DMS79 (cell line): ENCODE measurements at regions not wholly inside any gene's neighbourhood (a gene's known extent, or its start where the extent isn't known, plus 50 kb on each side); places are given as distances from the start of the nearest gene placed in this dataset.

Experiments used
- DNase-seq: peaks from one replicate; lab custom pipeline; 2025; lab: John Stamatoyannopoulos, UW

DNA sequence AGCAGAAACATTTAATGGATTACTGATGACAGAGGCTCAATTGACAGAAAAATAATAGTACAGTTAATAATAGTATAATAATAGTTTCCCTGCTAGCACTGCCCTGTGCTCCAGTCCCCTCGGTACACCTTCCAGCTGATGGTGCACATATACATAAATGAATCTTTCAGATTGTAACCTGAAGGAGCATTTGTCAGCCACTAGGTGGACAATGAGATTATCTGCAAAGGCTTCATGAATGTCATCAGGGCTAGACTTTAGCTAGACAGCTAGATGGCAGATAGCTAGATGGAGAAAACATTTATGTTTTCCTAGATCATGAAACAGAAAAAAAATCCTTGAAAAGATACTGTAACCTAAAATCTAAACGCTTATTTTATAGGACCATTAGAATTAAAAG, 304.4 kb upstream of the SMC2 start:
- no peak for DNase-seq

GRCh38 chr9:103798620-103799019, 295.5 kb upstream of the SMC2 start:
- DNase-seq = no peak

- DNase-seq = no peak
These were observed 294.1 kb upstream of the SMC2 start for GRCh38 chr9:103799959-103800358.

DNA sequence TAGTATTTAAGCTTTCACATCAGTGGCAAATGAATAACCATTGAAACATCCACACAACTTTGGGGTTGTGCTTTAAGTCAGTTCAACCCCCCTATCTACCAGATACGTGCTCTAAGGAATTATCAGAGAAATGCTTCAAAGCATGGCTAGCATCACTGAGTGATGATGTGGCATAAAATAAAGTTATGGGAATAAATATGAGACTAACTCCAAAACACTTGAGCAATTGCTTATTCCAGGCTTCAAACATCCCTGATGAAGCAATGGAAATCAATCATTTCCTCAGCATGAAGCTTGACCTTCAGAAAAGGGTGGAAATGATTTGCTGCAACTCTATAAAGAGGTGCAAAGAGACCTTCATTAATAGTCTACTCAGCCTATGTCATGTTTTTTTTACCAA, 292.0 kb upstream of the SMC2 start:
- DNase-seq = no peak

- no peak for DNase-seq
These were observed 290.9 kb upstream of the SMC2 start for GRCh38 chr9:103803245-103803644.

DNA sequence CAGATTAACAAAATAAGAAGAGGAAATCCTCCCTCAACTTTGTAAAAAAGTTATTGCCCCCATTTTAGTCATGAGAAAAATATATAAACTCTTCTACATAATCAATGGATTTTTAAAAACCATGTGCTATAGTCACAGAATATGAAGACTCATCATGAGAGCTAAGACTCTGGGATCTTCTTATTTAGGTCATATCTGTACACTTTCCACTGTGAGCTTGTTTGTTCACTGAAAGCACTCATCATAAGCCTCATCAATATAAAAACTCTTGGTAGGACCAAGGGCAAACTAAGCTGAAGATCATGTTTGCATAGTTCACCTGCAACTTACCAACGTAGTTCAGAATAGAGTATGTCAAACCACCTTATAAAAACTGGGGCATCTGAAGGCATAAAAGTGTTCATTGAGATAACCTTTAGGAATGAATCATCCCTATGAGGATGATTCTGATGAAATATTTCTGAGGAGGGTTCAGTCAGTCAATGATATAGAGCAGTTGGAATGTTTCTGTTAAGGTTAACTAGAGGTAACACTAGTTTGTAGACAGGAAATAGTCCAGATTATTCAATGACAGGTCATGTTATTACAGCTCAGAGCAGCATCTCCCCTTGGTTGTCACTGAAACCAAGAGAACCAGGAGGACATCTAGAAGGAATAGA, 289.9 kb upstream of the SMC2 start:
- DNase-seq = no peak

DNA sequence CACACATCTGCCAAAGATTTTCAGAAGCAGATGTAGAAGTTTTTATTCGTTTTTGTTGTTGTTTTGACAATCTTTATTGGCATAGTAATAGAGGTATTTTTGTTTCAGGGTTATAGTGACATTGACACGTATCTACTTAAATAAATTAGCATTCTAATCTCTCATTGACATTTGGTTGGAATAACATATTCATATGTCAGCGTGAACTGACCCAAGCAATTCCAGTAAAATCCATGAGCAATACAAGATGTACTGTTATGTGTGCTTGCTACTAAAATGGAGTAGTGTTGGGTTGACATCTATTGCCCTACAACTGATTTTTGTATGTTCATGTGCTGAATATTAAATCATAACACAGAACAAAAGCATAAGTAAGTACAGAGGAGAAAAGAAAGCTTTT, 284.4 kb upstream of the SMC2 start:
- DNase-seq = no peak

DNA sequence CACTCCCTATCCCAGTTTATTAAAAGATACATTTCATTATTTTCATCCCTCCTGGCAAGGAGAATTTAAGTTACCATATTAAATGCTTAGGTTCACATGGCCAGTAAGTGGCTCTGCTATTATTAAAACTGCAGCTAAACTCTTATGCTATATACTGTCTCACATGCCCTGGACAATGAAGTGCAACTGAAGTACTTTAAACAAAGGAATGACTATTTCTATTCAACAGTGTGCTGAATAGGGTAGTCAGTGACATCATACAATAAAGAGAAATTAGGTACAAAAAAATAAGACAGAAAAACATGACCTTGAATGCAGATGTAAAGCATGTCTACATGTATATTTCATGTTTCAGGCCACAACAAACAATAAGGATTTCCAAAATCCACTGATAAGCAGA, 282.6 kb upstream of the SMC2 start:
- no peak for DNase-seq

GRCh38 chr9:103816146-103816545, 278.0 kb upstream of the SMC2 start:
- no peak for DNase-seq

GRCh38 chr9:103819936-103820335, 274.2 kb upstream of the SMC2 start:
- no peak for DNase-seq

DNA sequence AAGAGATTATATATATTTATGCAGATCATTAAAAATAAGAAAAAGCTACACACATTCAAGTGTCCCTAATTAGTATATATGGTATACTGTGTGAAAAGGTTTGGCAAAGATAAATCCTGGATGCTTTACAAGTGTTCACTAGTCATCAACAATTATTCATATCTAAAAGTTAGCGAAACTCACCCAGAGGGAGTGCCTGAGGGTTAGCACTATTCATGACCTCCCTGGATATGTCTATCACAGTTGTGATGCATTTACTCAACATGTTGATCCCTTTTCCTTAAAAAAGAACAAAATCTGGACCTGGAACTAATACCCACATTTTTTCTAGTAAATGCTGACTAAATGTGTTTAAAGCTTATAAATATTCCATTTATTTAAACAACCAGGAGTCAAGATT, 273.0 kb upstream of the SMC2 start:
- DNase-seq = no peak

DNA sequence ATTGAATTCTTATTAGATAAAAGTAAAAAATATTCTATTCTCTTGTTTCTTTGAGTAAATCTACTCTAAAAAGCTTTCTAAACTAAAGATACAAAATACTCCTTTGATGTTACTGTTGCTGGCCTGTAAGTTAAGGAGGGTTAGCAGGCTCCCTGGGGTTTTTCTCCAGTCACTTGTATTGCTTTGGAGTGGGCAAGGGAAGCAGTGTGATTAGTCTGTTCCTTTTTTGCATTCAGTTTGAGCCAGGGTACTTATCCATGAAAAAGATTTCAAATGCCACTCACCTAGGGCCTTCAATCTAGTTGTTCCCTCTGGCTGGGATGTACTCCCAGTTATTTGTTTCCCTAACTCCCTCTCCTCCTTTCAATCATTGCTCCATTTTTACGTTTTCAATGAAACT, 256.2 kb upstream of the SMC2 start:
- no peak for DNase-seq

GRCh38 chr9:103839197-103839596, 254.9 kb upstream of the SMC2 start:
- no peak for DNase-seq

- no peak for DNase-seq
These were observed 226.2 kb upstream of the SMC2 start for GRCh38 chr9:103867886-103868285.

- no peak for DNase-seq
These were observed 221.3 kb upstream of the SMC2 start for GRCh38 chr9:103872811-103873210.

DNA sequence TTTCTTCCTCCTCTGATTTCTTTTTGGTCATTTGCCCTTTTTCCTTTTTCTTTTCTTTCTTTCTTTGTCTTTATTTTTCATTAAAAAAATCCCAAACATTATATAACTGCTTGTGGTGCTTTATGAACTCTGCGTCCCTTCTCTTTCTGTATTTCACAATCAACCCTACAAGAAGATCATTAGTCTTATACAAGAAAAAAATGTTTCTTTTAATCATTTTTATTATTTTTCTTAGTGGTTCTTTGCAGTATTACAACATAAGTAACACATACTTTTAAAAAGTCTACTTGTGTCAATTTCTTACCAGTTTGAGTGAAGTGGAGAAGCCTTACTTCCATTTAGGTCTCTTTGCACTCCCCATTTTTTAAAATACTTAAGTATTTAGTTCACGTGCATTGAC, 212.7 kb upstream of the SMC2 start:
- no peak for DNase-seq

DNA sequence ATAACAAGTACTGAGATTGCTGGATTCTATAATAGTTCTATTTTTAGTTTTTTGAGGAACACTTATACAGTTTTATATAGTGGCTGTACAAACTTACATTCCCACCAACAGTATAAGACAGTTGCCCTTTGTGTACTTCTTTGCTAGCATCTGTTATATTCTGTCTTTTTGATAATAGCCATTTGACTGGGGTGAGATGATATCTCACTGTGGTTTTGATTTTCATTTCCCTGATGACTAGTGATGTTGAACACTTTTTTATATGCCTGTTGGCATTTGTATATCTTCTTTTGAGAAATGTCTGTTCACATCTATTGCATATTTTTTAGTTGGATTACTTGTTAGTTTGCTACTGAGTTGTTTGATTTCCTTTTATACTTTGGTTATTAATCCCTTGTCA, 204.1 kb upstream of the SMC2 start:
- DNase-seq = no peak

DNA sequence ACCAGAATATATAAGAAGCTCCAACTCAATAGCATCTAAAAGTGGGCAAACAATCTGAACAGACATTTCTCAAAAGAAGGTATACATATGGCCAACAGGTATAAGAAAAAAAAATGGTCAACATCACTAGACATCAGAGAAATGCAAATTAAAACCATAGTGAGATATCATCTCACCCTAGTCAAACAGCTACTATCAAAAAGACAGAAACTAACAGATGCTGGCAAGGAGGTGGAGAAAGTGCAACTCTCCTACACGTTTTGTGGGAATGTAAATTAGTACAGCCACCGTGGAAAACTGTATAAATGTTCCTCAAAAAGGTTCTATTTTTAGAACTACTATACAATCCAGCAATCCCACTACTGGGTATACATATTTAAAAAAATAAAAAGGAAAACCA, 199.9 kb upstream of the SMC2 start:
- DNase-seq = no peak

DNA sequence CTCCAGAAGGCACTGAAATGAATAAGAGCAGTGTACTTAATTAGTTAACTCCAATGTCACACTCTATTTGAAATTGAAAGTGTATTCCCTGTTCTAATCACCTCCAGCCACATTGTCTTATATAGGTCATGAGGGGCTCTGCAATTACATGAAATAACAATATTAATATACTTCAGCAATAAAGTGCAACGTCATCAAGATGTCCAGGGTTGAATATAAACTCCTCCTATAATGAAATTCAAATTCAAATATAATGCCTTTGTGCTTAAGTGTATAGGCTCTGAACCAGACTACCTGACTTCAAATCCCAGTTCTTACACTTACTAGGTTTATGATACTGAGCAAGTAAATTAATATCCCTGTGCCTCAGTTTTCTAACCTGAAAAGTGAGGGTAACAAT, 195.6 kb upstream of the SMC2 start:
- no peak for DNase-seq

- DNase-seq = no peak
These were observed 194.2 kb upstream of the SMC2 start for GRCh38 chr9:103899866-103900265.

- no peak for DNase-seq
These were observed 193.6 kb upstream of the SMC2 start for GRCh38 chr9:103900466-103900865.

DNA sequence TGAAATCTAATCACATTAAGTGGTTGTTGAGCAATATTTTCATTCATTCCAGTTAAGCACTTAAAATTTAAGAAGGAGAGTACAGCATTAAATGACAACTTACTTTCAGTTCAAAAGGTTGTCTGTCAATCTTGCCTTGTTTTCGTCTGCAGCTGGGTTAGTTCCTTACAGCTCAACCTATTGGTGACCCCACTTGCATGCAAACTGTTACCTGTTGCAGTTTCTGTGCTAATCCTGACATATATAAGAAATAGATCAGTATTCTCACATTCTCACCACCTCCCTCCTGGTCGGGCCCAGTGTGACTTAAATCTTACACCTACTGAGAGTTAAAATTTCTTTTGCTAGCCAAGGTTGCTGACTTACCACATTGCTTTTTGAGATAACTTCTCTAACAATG, 191.8 kb upstream of the SMC2 start:
- DNase-seq = no peak

- DNase-seq = no peak
These were observed 189.9 kb upstream of the SMC2 start for GRCh38 chr9:103904242-103904641.

GRCh38 chr9:103913899-103914298, 180.2 kb upstream of the SMC2 start:
- no peak for DNase-seq
